Activated CD4-positive, alpha-beta T cell treated with anti-CD3 and anti-CD28 coated beads, Interleukin-2, Interleukin-4, amounts not matched to agents 100 ng/mL and 50 ng/mL, durations not matched to agents 16 hours and 8 hours (primary cell): ENCODE measurements at regions not wholly inside any gene's neighbourhood (a gene's known extent, or its start where the extent isn't known, plus 50 kb on each side); places are given as distances from the start of the nearest gene placed in this dataset.
"Not testable (repeated sequence)": the region's sequence is repeated elsewhere in the genome, so short reads cannot be mapped to it uniquely, and the experiment has no call there.

Experiments
- DNase-seq: peaks from one replicate; pipeline ENCODE4 v3.0.0-alpha.2; 2020; ENCODE audit warnings: low spot score

GRCh38 chr9:26667882-26668281 lies 224.7 kb downstream of the CAAP1 start:
- no peak for DNase-seq

GRCh38 chr9:26665666-26666065 lies 226.9 kb downstream of the CAAP1 start:
- no peak for DNase-seq

DNA sequence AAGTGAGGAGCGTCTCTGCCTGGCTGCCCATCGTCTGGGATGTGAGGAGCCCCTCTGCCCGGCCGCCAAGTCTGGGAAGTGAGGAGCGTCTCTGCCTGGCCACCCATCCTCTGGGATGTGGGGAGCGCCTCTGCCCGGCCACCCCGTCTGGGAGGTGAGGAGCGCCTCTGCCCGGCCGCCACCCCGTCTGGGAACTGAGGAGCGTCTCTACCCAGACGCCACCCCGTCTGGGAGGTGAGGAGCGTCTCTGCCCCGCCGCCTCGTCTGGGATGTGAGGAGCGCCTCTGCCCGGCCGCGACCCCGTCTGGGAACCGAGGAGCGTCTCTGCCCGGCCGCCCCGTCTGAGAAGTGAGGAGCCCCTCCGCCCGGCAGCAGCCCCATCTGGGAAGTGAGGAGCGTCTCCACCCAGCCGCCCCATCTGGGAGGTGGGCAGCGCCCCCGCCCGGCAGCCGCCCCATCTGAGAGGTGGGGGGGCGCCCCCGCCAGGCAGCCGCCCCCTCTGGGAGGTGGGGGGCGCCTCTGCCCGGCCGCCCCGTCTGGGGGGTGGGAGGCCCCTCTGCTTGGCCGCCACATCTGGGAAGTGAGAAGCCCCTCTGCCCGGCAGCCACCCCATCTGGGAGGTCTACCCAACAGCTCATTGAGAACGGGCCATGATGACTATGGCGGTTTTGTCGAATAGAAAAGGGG lies 228.4 kb downstream of the CAAP1 start:
- DNase-seq, result not testable (repeated sequence)

GRCh38 chr9:26662476-26662875 lies 230.1 kb downstream of the CAAP1 start:
- no peak for DNase-seq

- no peak for DNase-seq
Measured at GRCh38 chr9:26658476-26658875, 234.1 kb downstream of the CAAP1 start.

DNA sequence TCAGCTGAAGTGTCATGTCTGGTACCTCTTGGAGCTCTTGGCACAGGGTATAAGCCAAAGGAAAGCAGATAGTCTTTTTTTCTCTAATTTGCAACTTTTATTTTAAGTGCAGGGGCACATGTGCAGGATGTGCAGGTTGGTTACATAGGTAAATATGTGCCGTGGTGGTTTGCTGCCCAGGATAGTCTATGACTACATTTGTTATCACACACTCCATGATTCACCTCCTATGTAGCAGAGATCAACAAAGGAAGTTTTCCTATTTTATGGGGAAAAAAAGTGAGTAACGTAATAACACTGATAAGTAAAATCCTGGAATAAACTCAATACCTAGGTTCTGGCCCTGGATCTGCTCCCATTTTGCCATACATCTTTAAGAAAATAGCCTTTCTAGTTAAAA lies 234.6 kb downstream of the CAAP1 start:
- no peak for DNase-seq

DNA sequence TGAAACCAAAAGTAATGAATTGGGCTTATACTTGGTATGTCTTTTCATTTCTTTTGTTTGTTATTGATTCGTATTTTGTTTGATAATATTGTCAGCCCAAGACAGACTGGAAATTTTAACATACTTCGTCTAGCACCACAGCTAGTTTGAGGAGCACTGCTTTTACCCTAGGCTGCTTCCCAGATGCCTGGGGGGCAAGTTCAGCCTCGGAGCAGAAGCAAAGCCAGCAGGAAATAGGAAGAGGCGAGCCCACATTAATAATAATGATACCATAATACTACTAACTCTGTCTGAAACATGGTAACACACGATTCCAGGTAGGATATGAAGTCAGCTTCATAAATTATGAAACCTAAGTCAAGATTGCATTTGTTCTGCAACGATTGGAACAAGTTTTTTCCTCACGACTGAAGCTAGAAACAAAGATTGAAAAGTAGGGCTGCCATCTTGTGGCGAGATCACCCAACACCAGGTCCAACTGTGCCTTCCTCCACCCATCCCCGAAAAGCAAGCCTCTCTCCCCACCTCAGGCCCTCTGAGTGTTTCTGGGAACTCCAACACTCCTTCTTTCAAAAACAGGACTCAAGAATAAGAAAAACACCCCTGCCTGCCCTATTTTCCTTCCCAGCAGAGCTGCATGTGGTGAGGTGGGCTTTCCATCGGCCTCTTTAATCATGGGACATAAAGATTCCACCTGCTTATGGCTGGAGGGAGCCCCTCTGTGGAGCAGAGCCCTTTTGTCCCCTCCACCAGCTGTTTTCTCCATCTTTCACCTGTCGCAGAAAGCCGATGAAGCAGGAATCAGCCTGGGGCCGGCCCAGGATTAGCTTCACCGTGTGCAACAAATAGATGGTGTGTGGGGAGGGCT lies 236.4 kb downstream of the CAAP1 start:
- DNase-seq, result no peak

DNA sequence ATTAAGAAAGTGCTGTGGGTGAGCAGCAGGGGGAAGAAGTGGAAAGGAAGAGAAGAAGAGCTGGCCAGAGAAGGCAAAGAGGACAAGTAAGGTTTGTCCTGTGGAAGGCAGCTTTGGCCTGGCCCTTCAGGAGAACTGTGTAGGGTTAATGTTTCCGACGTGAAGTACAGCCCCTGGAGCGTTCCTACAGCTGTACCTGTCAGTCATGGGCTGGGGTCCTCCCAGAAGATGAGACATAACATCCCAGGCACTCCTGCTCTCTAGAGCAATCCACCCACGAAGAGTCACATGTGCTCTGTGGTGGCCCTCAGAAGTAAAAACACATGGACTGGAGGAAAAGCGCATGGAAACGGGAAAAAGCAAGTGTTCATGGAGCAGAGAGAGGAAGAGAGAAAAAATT lies 237.4 kb downstream of the CAAP1 start:
- no peak for DNase-seq

DNA sequence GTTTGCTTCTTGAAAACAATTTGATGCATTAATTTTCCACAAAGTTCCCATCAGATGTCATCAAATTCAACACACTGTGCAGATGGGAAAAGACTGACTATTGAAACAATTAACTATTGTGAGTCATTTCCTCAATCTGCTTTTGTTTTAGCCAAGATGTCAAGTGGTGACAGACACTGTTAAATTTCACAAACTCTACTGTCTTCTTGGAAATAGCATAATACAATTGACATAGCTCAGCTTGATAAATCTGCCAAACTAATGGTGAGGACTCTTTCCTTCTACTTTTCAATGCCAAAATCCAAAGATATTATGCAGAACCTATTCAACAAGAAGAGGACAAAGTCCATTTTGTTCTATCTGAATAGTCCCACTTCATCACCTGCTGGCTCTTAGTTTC lies 242.3 kb downstream of the CAAP1 start:
- DNase-seq, result no peak

DNA sequence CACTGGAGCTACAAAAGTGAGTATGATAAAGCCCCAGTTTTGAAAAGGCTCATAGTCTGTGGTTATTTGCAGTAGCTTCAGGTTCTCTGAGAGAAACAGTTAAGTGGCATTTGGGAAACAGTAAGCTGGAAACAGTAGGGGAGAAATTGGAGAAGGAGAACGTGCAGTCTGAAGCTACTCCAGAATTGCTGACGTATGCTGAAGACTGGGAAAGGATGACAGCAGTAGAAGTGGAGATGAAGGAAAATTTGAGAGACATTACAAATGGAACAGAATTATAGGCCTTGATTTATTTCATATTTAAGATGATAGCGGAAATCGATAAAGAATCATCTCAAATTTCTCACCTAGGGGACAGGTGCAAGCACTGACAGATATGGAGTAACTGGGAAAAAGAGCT lies 248.8 kb downstream of the CAAP1 start:
- no peak for DNase-seq

DNA sequence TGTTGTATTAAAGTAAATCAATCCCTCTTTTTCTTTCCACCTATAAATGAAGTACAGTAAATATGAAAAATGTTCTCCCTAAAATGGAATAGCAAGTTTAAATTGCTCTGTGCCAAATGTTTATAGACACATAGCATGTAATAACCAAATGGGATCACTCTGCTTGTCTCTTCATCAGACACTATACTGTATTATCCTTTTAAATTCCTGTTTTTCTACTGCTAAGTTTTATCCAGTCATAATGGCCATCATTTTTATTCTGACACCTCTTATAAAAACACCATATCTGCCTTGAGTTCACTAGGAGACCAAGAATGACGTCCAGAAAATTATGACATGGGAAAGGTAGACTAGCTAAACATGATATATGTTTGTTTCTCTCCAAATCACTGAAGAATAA lies 252.8 kb downstream of the CAAP1 start:
- DNase-seq, result no peak

DNA sequence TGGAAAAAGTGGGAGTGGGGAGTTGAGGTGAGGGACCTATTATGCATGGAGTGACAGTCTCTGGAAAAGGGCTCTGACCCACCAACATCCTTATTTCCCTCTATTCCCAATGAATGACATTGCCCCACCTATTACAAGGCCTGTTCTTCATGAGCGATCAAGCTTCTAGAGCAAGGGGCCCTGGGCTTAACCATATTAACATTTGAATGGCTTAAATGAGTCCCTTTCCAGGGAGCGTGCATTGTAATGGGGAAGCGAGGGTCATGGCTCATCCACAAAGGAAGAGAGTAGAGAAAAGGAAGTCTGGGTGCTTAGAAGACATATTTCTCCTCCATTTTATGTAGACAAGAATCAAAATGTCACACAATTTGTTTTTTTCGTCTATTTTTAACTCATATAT lies 255.5 kb downstream of the CAAP1 start:
- DNase-seq, result no peak

DNA sequence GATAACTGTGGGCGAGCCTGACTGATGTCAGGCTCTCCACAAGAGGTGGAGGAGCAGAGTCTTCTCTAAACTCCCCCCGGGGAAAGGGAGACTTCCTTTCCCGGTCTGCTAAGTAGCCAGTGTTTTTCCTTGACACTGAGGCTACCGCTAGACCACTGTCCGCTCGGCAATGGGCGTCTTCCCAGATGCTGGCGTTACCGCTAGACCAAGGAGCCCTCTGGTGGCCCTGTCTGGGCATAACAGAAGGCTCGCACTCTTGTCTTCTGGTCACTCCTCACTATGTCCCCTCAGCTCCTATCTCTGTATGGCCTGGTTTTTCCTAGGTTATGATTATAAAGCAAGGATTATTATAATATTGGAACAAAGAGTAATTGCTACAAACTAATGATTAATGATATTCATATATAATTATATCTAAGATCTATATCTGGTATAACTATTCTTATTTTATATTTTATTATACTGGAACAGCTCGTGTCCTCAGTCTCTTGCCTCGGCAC lies 278.7 kb downstream of the CAAP1 start:
- not testable (repeated sequence) for DNase-seq

DNA sequence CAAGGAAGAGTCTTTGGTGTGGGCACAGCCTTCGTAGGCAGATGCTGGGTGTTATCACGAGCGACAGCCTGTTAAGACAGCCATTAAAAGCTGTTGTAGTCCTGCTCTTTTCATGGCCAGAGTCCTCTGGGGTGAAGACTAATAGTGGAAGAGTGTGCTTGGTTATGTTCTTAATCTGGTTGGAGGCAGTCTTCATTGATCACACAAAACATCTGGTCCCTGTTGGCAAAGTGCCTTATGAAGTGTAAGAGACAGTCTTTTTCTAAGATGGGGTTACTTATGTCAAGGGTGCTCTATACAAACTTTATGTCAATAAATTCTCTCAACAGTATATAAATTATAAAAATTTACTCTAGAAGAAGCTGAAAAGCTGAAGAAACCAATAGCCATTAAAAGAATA lies 280.4 kb downstream of the CAAP1 start:
- no peak for DNase-seq

GRCh38 chr9:26606756-26607155 lies 285.8 kb downstream of the CAAP1 start:
- DNase-seq, result no peak

DNA sequence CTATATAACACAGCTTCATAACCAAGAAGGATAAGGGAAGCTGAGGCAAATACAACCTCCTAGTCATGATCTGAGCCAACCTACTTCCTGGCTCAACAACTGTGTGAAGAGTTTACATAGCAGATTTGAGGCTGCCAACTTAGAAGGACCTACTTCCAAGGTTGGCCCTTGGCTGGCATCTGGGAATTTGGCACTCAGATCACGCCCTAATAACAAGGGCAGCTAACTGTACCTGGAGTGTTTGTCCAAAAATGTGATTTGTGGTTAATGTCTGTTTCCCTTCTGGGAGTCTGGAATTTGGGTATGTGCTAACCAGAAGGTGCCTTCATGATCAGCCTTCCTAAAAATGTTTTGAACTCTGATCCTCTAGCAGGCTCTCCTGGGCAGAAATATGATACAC lies 287.2 kb downstream of the CAAP1 start:
- no peak for DNase-seq

DNA sequence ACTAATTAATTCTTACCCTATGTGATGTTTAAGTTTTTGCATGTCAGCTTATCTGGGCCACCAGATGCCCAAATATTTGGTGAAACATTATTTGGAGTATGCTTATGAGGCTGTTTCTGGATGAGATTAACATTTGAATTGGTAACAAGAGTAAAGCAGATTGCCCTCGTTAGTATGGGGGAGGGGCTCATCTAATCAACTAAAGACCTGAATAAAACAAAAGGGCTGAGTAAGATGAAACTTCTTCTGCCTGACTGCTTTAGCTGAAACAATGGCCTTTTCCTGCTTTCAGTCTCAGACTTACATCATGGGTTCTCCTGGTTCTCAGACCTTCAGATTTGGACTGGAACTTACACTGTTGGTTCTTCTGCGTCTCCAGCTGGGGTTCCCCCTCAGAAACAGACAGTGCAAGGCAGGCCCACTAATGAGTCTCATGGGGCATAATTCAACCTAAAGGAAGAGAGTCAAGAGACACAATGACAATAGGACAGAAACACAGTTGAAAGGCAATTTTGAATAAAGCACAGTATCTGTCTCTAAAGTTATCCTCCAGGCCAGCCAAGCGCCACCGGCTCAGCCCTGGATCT lies 288.4 kb downstream of the CAAP1 start:
- DNase-seq, result no peak

DNA sequence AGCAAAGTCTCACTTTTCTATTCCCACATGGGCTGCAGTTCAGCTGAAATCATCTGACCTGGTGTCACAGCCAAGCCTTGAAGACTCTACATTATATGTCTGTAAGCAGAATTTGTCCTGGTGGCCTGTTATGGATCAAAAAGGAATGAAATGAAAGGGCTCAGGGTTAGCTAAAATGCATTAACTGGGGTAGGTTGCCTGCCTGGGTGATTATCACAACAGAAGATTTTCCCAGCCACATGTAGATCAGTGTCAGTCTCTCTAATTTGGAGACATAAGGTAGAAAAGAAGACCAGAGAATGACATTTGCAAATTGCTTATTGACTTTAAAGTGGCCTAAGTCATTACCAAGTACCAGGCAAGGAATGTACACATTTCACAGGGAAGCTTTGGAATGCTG lies 289.0 kb downstream of the CAAP1 start:
- DNase-seq, result no peak

- no peak for DNase-seq
Measured at GRCh38 chr9:26597542-26598149, 295.0 kb downstream of the CAAP1 start.

GRCh38 chr9:26579056-26579455 lies 313.5 kb downstream of the CAAP1 start:
- DNase-seq, result no peak

DNA sequence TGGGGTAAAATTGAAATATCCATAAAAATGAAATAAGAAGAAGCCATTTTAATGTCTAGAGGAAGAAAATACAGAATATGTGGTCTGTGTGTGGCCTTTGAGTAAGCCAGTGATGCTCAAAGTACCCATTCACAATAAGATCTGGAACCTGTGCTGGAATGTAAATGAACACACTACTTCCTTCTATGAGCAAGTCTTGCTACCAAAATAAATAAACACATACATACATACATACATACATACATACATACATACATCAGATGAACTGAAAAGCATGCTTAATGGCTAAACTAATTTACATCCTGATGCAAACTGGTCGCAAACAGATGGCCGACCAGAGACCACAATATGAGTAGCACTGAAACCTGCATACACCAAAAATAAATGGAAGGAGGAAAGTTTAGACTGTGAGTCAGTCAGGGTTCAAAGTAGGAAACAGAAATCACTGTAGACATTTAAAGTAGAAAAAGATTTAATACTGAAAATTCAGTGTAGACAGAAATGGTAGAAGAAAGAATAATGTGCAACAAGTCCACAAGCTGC lies 317.6 kb downstream of the CAAP1 start:
- no peak for DNase-seq

DNA sequence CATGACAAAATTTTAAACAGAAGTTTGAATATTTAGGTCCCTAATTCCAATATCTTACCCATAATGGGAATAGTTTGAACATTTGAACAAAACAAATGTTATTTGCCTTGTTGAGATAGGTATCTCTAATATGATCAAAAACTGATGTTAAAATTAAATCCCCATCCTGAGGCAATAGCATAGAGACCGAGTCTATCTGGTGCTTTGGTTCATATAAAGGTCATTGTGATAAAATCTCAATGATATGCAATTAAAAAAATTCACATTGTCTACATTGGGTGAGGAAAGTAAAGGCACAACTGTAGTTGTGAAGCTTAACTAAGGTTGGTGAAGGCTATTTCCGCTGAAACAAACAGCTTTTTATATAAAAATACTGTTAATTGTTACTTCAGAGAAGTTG lies 318.3 kb downstream of the CAAP1 start:
- no peak for DNase-seq
